ENCODE measurements at regions not wholly inside any gene's neighbourhood (a gene's known extent, or its start where the extent isn't known, plus 50 kb on each side); places are given as distances from the start of the nearest gene placed in this dataset.

DNA sequence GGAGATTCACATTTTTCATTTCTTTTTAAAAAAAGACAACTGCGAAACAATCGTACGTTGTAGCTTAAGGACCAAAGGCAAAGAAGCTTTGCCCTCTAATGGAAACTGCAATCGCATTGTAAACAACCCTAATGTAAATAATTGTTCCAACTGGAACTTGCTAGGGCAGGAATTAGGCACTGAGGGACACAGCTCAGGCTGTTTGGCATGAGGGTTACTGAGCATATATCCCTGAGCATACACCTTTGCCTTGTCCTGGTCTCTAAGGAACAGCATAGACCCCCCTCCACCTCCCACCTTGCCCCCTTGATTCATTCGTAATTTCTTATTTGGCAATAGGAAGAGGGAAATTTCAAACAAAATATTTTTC, 396.4 kb downstream of the LNPK start:
- Histone ChIP-seq H3K27ac (ENCODE audit: low read depth, low read length) (no peak overlapping the region), H3K4me1 (ENCODE audit: control insufficient read depth, insufficient read depth, low read length) (no peaks in the 10 kb centered on the region), H3K27me3 (ENCODE audit: control insufficient read depth, insufficient read depth, low read length, poor library complexity, severe bottlenecking) (no peaks in the 10 kb centered on the region), H3K9me3 (ENCODE audit: control insufficient read depth, low read length) (no peaks in the 10 kb centered on the region), H3K4me3 (ENCODE audit: low read length) (no peak overlapping the region), H3K36me3 (ENCODE audit: control insufficient read depth, insufficient read depth, low read length) (no peaks in the 10 kb centered on the region), H3K9ac (ENCODE audit: extremely low read depth, low read length, poor library complexity, severe bottlenecking) (no peak overlapping the region)
- no peak for DNase-seq
- WGBS, 2 experiments (ENCODE audit: insufficient coverage in 1 of 2, insufficient read length in 1 of 2) = 66 to 71% methylated on average over 4 to 5 of the region's 5 CpGs
- H3K4me3 Mint-ChIP-seq = no peak overlapping the region
- H3K9me3 Mint-ChIP-seq = peaks cover 10% of the 10 kb centered on the region
- H3K27me3 Mint-ChIP-seq (ENCODE audit: insufficient read depth) = no peaks in the 10 kb centered on the region
- peaks cover 10% of the 10 kb centered on the region for H3K36me3 Mint-ChIP-seq (ENCODE audit: low read depth)
- H3K27ac Mint-ChIP-seq = no peak overlapping the region
- peaks cover 34% of the 10 kb centered on the region for H3K4me1 Mint-ChIP-seq
- TF ChIP-seq, protein P1, sequence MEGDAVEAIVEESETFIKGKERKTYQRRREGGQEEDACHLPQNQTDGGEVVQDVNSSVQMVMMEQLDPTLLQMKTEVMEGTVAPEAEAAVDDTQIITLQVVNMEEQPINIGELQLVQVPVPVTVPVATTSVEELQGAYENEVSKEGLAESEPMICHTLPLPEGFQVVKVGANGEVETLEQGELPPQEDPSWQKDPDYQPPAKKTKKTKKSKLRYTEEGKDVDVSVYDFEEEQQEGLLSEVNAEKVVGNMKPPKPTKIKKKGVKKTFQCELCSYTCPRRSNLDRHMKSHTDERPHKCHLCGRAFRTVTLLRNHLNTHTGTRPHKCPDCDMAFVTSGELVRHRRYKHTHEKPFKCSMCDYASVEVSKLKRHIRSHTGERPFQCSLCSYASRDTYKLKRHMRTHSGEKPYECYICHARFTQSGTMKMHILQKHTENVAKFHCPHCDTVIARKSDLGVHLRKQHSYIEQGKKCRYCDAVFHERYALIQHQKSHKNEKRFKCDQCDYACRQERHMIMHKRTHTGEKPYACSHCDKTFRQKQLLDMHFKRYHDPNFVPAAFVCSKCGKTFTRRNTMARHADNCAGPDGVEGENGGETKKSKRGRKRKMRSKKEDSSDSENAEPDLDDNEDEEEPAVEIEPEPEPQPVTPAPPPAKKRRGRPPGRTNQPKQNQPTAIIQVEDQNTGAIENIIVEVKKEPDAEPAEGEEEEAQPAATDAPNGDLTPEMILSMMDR (conservative IDR thresholded peaks at IDR 0.05) = no peak

- Histone ChIP-seq H3K9ac (ENCODE audit: extremely low read depth, low read length, poor library complexity, severe bottlenecking) (no peak overlapping the region), H3K9me3 (ENCODE audit: control insufficient read depth, low read length) (no peaks in the 10 kb centered on the region), H3K36me3 (ENCODE audit: control insufficient read depth, insufficient read depth, low read length) (no peaks in the 10 kb centered on the region), H3K4me1 (ENCODE audit: control insufficient read depth, insufficient read depth, low read length) (no peaks in the 10 kb centered on the region), H3K27me3 (ENCODE audit: control insufficient read depth, insufficient read depth, low read length, poor library complexity, severe bottlenecking) (no peaks in the 10 kb centered on the region), H3K4me3 (ENCODE audit: low read length) (no peak overlapping the region), H3K27ac (ENCODE audit: low read depth, low read length) (no peak overlapping the region)
- TF ChIP-seq, protein P1 (conservative IDR thresholded peaks at IDR 0.05) = no peak
- Mint-ChIP-seq H3K27me3 (ENCODE audit: insufficient read depth) (no peaks in the 10 kb centered on the region), H3K36me3 (ENCODE audit: low read depth) (peaks cover 8% of the 10 kb centered on the region), H3K9me3 (peaks cover 10% of the 10 kb centered on the region), H3K4me3 (no peak overlapping the region), H3K4me1 (peaks cover 43% of the 10 kb centered on the region), H3K27ac (no peak overlapping the region)
- DNase-seq = no peak
- 67 to 100% methylated on average over 1 of the region's 1 CpG for whole genome bisulfite sequencing, 2 experiments (ENCODE audit: insufficient coverage in 1 of 2, insufficient read length in 1 of 2)
Measured at GRCh38 chr2:175601969-175602368, 400.1 kb downstream of the LNPK start.

DNA sequence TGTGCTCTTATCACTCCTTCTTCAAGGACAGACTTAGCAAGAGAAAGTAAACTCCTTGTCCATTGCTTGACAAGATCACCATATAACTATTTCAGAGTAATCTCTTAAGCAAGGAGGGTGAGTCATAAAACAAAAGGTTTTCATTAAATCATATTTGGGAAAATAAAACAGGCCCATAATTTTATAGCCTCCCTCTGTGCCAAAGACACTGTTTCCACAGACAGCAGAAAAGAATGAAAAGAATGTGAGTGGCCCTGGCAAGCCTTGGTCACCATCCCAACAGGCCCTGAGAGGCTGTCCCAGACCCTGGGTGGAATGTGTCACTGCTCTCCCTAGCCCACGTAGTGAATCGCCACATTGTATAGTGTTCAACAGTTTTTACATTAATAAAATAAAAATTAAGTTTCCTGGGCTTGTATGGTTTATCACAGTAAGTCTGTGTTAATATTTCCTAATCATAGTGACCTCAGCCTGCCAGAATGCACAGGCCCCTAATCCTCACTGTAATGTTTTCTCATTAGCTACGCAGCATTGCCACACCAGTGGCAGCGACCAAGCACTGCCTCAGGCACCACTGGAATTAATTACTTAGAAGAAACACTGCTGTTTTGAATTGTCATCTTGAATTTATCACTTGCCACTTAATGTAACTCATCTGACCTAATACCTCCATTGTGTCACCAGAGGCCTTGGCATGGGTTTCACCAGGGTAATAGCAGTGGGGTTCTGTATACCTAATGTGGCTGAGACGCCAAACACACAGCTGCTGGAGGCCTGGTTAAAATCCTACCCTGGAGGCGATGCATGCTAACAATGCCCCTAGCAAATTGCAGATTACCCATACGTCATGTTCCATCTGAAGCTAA, 401.9 kb downstream of the LNPK start:
- H3K36me3 Mint-ChIP-seq (ENCODE audit: low read depth) = peaks cover 8% of the 10 kb centered on the region
- no peak overlapping the region for H3K4me3 Mint-ChIP-seq

More for the DNA sequence above, 401.9 kb downstream of the LNPK start:
- WGBS, 2 experiments (ENCODE audit: insufficient coverage in 1 of 2, insufficient read length in 1 of 2) = 60 to 93% methylated on average over 5 to 6 of the region's 7 CpGs
- TF ChIP-seq, protein P1 (conservative IDR thresholded peaks at IDR 0.05) = no peak
- no peaks in the 10 kb centered on the region for H3K4me1 ChIP-seq (ENCODE audit: control insufficient read depth, insufficient read depth, low read length)
- H3K9me3 Mint-ChIP-seq = peaks cover 14% of the 10 kb centered on the region
- H3K4me1 Mint-ChIP-seq = peaks cover 32% of the 10 kb centered on the region
- H3K36me3 ChIP-seq (ENCODE audit: control insufficient read depth, insufficient read depth, low read length) = no peaks in the 10 kb centered on the region
- H3K27ac ChIP-seq (ENCODE audit: low read depth, low read length) = peak overlapping the region; percentile 62
- no peaks in the 10 kb centered on the region for H3K27me3 ChIP-seq (ENCODE audit: control insufficient read depth, insufficient read depth, low read length, poor library complexity, severe bottlenecking)
- peak overlapping the region; percentile 73 for H3K27ac Mint-ChIP-seq
- no peak overlapping the region for H3K4me3 ChIP-seq (ENCODE audit: low read length)
- no peaks in the 10 kb centered on the region for H3K9me3 ChIP-seq (ENCODE audit: control insufficient read depth, low read length)
- H3K27me3 Mint-ChIP-seq (ENCODE audit: insufficient read depth) = no peaks in the 10 kb centered on the region
- no peak for DNase-seq
- H3K9ac ChIP-seq (ENCODE audit: extremely low read depth, low read length, poor library complexity, severe bottlenecking) = no peak overlapping the region

All from endodermal cell (in vitro differentiated cells).